Activated naive CD8-positive, alpha-beta T cell treated with anti-CD3 and anti-CD28 coated beads for 36 hours (primary cell): ENCODE measurements at regions not wholly inside any gene's neighbourhood (a gene's known extent, or its start where the extent isn't known, plus 50 kb on each side); places are given as distances from the start of the nearest gene placed in this dataset.
"Not testable (repeated sequence)": the region's sequence is repeated elsewhere in the genome, so short reads cannot be mapped to it uniquely, and the experiment has no call there.

ENCODE experiments used
- DNase-seq: peaks from one replicate; pipeline ENCODE4 v3.0.0; 2021
- H3K27ac Mint-ChIP-seq: one replicate; pipeline ENCODE4 v1.8.0; 2022; ENCODE audit warnings: mild to moderate bottlenecking, moderate library complexity, mixed read lengths
- H3K27me3 Mint-ChIP-seq: one replicate; pipeline ENCODE4 v1.8.0; 2022; ENCODE audit warnings: mild to moderate bottlenecking, mixed read lengths
- H3K36me3 Mint-ChIP-seq: one replicate; pipeline ENCODE4 v1.8.0; 2021; ENCODE audit warnings: mild to moderate bottlenecking, mixed read lengths
- H3K4me1 Mint-ChIP-seq: one replicate; pipeline ENCODE4 v1.8.0; 2021; ENCODE audit warnings: mixed read lengths
- H3K4me3 Mint-ChIP-seq: one replicate; pipeline ENCODE4 v1.8.0; 2022; ENCODE audit warnings: mild to moderate bottlenecking, moderate library complexity, mixed read lengths
- H3K9me3 Mint-ChIP-seq: one replicate; pipeline ENCODE4 v1.8.0; 2022; ENCODE audit warnings: mixed read lengths

GRCh38 chr9:42931045-42931444 is 747.6 kb downstream of the SPATA31A6 start:
- not testable (repeated sequence) for H3K9me3 Mint-ChIP-seq, H3K27ac Mint-ChIP-seq, H3K4me3 Mint-ChIP-seq, H3K27me3 Mint-ChIP-seq, DNase-seq, H3K36me3 Mint-ChIP-seq, H3K4me1 Mint-ChIP-seq

- H3K9me3 Mint-ChIP-seq, H3K4me1 Mint-ChIP-seq, H3K27ac Mint-ChIP-seq, H3K27me3 Mint-ChIP-seq, H3K36me3 Mint-ChIP-seq, H3K4me3 Mint-ChIP-seq, DNase-seq: not testable (repeated sequence)
These were observed 754.2 kb downstream of the SPATA31A6 start for GRCh38 chr9:42937583-42938235.

- H3K36me3 Mint-ChIP-seq, DNase-seq, H3K4me1 Mint-ChIP-seq, H3K4me3 Mint-ChIP-seq, H3K27me3 Mint-ChIP-seq, H3K9me3 Mint-ChIP-seq, H3K27ac Mint-ChIP-seq: not testable (repeated sequence)
These were observed 763.6 kb downstream of the SPATA31A6 start for GRCh38 chr9:42947050-42947449.

- H3K36me3 Mint-ChIP-seq, H3K4me3 Mint-ChIP-seq, H3K9me3 Mint-ChIP-seq, H3K27ac Mint-ChIP-seq, H3K27me3 Mint-ChIP-seq, H3K4me1 Mint-ChIP-seq: not testable (repeated sequence)
- peak; percentile 2 for DNase-seq
These were observed 767.8 kb downstream of the SPATA31A6 start for GRCh38 chr9:42951239-42951638.

GRCh38 chr9:42965155-42965554 is 781.7 kb downstream of the SPATA31A6 start:
- H3K4me3 Mint-ChIP-seq, H3K27ac Mint-ChIP-seq, H3K36me3 Mint-ChIP-seq, H3K9me3 Mint-ChIP-seq, H3K4me1 Mint-ChIP-seq, DNase-seq, H3K27me3 Mint-ChIP-seq: not testable (repeated sequence)

GRCh38 chr9:42971872-42972271 is 788.4 kb downstream of the SPATA31A6 start:
- not testable (repeated sequence) for H3K36me3 Mint-ChIP-seq, H3K4me3 Mint-ChIP-seq, DNase-seq, H3K27ac Mint-ChIP-seq, H3K9me3 Mint-ChIP-seq, H3K27me3 Mint-ChIP-seq, H3K4me1 Mint-ChIP-seq

GRCh38 chr9:42974725-42975124 is 791.3 kb downstream of the SPATA31A6 start:
- H3K4me3 Mint-ChIP-seq, H3K27me3 Mint-ChIP-seq, DNase-seq, H3K9me3 Mint-ChIP-seq, H3K27ac Mint-ChIP-seq, H3K4me1 Mint-ChIP-seq, H3K36me3 Mint-ChIP-seq: not testable (repeated sequence)

- H3K27ac Mint-ChIP-seq, H3K27me3 Mint-ChIP-seq, H3K36me3 Mint-ChIP-seq, H3K4me3 Mint-ChIP-seq, H3K9me3 Mint-ChIP-seq, H3K4me1 Mint-ChIP-seq, DNase-seq: not testable (repeated sequence)
These were observed 801.3 kb downstream of the SPATA31A6 start for GRCh38 chr9:42984761-42985160.
